ENCODE measurements at regions not wholly inside any gene's neighbourhood (a gene's known extent, or its start where the extent isn't known, plus 50 kb on each side); places are given as distances from the start of the nearest gene placed in this dataset.

- TF ChIP-seq POLR2A (IDR thresholded peaks at IDR 0.05) = no peak
- TF ChIP-seq CTCF (IDR thresholded peaks at IDR 0.05) = no peak
Measured at GRCh38 chr6:105817961-105818360, 268.2 kb upstream of the PRDM1 start.

All from testis (tissue), 2 donors.